Epithelial cell of prostate (primary cell): ENCODE measurements at regions not wholly inside any gene's neighbourhood (a gene's known extent, or its start where the extent isn't known, plus 50 kb on each side); places are given as distances from the start of the nearest gene placed in this dataset.
"Not testable (repeated sequence)": the region's sequence is repeated elsewhere in the genome, so short reads cannot be mapped to it uniquely, and the experiment has no call there.

Experiments used
- DNase-seq: peaks from one replicate; pipeline ENCODE4 v3.0.0-alpha.2; 2011; ENCODE audit warnings: low read depth, low spot score
- H3K27ac ChIP-seq: fragments of 450-650 bp; 2 replicates; pipeline ENCODE4 v1.5.1; 2017; ENCODE audit warnings: mild to moderate bottlenecking

- H3K27ac ChIP-seq = no peak overlapping the region
- DNase-seq = no peak
Measured at GRCh38 chr13:44050450-44051063, 170.9 kb downstream of the LACC1 start.

GRCh38 chr13:44051405-44051804, 171.7 kb downstream of the LACC1 start:
- DNase-seq = no peak
- no peak overlapping the region for H3K27ac ChIP-seq

- H3K27ac ChIP-seq = no peak overlapping the region
- no peak for DNase-seq
Measured at GRCh38 chr13:44051918-44052675, 172.4 kb downstream of the LACC1 start.

- H3K27ac ChIP-seq = no peak overlapping the region
- DNase-seq = no peak
Measured at GRCh38 chr13:44052780-44053184, 173.1 kb downstream of the LACC1 start.

GRCh38 chr13:44053208-44053607, 173.5 kb downstream of the LACC1 start:
- no peak for DNase-seq
- no peak overlapping the region for H3K27ac ChIP-seq

GRCh38 chr13:44054525-44054924, 174.8 kb downstream of the LACC1 start:
- no peak overlapping the region for H3K27ac ChIP-seq
- DNase-seq = no peak

- not testable (repeated sequence) for DNase-seq, H3K27ac ChIP-seq
Measured at GRCh38 chr13:44055681-44056080, 176.0 kb downstream of the LACC1 start.

- H3K27ac ChIP-seq = no peak overlapping the region
- DNase-seq = no peak
Measured at GRCh38 chr13:44058067-44058466, 178.4 kb downstream of the LACC1 start.

- DNase-seq = no peak
- H3K27ac ChIP-seq = no peak overlapping the region
Measured at GRCh38 chr13:44058624-44059215, 179.0 kb downstream of the LACC1 start.

GRCh38 chr13:44061876-44062275, 182.2 kb downstream of the LACC1 start:
- no peak for DNase-seq
- H3K27ac ChIP-seq = no peak overlapping the region

GRCh38 chr13:44063467-44063866, 183.8 kb downstream of the LACC1 start:
- H3K27ac ChIP-seq = no peak overlapping the region
- DNase-seq = no peak

GRCh38 chr13:44063881-44064280, 184.2 kb downstream of the LACC1 start:
- peak; percentile 6 for DNase-seq
- H3K27ac ChIP-seq = no peak overlapping the region

- DNase-seq = no peak
- no peak overlapping the region for H3K27ac ChIP-seq
Measured at GRCh38 chr13:44064357-44064756, 184.7 kb downstream of the LACC1 start.

GRCh38 chr13:44068169-44068568, 188.5 kb downstream of the LACC1 start:
- DNase-seq = peak; percentile 6
- H3K27ac ChIP-seq = peak overlapping the region; percentile 56

- peak overlapping the region; percentile 56 for H3K27ac ChIP-seq
- DNase-seq = peak; percentile 34
Measured at GRCh38 chr13:44068737-44069136, 189.0 kb downstream of the LACC1 start.

GRCh38 chr13:44072536-44072935, 192.8 kb downstream of the LACC1 start:
- no peak overlapping the region for H3K27ac ChIP-seq
- no peak for DNase-seq

- no peak for DNase-seq
- no peak overlapping the region for H3K27ac ChIP-seq
Measured at GRCh38 chr13:44074611-44075010, 194.9 kb downstream of the LACC1 start.

GRCh38 chr13:44075113-44075512, 195.4 kb downstream of the LACC1 start:
- no peak for DNase-seq
- no peak overlapping the region for H3K27ac ChIP-seq

- no peak for DNase-seq
- no peak overlapping the region for H3K27ac ChIP-seq
Measured at GRCh38 chr13:44078806-44079376, 199.2 kb downstream of the LACC1 start.

- DNase-seq = no peak
- no peak overlapping the region for H3K27ac ChIP-seq
Measured at GRCh38 chr13:44079413-44080205, 199.9 kb downstream of the LACC1 start.
